BE2C (cell line): ENCODE measurements at regions not wholly inside any gene's neighbourhood (a gene's known extent, or its start where the extent isn't known, plus 50 kb on each side); places are given as distances from the start of the nearest gene placed in this dataset.

Source experiments
- DNase-seq: peaks from one replicate; pipeline ENCODE4 v3.0.0-alpha.2; 2020
- H3K27me3 ChIP-seq: fragments of 250-450 bp; sonication (Bioruptor Pico); 2 replicates; pipeline ENCODE4 v1.5.1; 2020; ENCODE audit warnings: mild to moderate bottlenecking
- H3K36me3 ChIP-seq: fragments of 250-450 bp; sonication (Bioruptor Pico); 2 replicates; pipeline ENCODE4 v1.5.1; 2020; ENCODE audit warnings: mild to moderate bottlenecking
- H3K4me1 ChIP-seq: fragments of 250-450 bp; sonication (Bioruptor Pico); 2 replicates; pipeline ENCODE4 v1.5.1; 2020
- H3K4me3 ChIP-seq: 2 replicates; pipeline ENCODE4 v1.5.1; 2011; ENCODE audit warnings: low read depth, low read length
- H3K9me3 ChIP-seq: fragments of 250-450 bp; sonication (Bioruptor Pico); 2 replicates; pipeline ENCODE4 v1.5.1; 2020
- CTCF ChIP-seq: IDR thresholded peaks from 2 replicates; pipeline ENCODE4 v1.5.1; 2012; ENCODE audit warnings: mild to moderate bottlenecking, low read depth, low read length

- peaks cover 24% of the 10 kb centered on the region for H3K4me1 ChIP-seq
- TF ChIP-seq CTCF = no peak
- H3K36me3 ChIP-seq = no peaks in the 10 kb centered on the region
- H3K27me3 ChIP-seq = no peaks in the 10 kb centered on the region
- no peak for DNase-seq
- H3K4me3 ChIP-seq = no peak overlapping the region
- H3K9me3 ChIP-seq = no peaks in the 10 kb centered on the region
Observed at GRCh38 chr4:116362583-116362982, 722.8 kb downstream of the TRAM1L1 start.

GRCh38 chr4:116361790-116362189, 723.6 kb downstream of the TRAM1L1 start:
- peak; percentile 54 for DNase-seq
- Histone ChIP-seq H3K9me3 (no peaks in the 10 kb centered on the region), H3K4me3 (no peak overlapping the region), H3K36me3 (no peaks in the 10 kb centered on the region), H3K4me1 (peaks cover 24% of the 10 kb centered on the region), H3K27me3 (no peaks in the 10 kb centered on the region)
- no peak for TF ChIP-seq CTCF

GRCh38 chr4:116358633-116359222, 726.6 kb downstream of the TRAM1L1 start:
- Histone ChIP-seq H3K27me3 (no peaks in the 10 kb centered on the region), H3K36me3 (no peaks in the 10 kb centered on the region), H3K9me3 (no peaks in the 10 kb centered on the region), H3K4me1 (peaks cover 24% of the 10 kb centered on the region), H3K4me3 (peak overlapping the region; percentile 8; the same call in 1 of the 2 replicates)
- peak; percentile 87 for TF ChIP-seq CTCF
- peak; percentile 85 for DNase-seq

- H3K4me3 ChIP-seq = no peak overlapping the region
- no peaks in the 10 kb centered on the region for H3K36me3 ChIP-seq
- peaks cover 16% of the 10 kb centered on the region for H3K4me1 ChIP-seq
- no peak for TF ChIP-seq CTCF
- no peaks in the 10 kb centered on the region for H3K9me3 ChIP-seq
- DNase-seq = peak; percentile 67
- H3K27me3 ChIP-seq = no peaks in the 10 kb centered on the region
Observed at GRCh38 chr4:116357758-116358157, 727.6 kb downstream of the TRAM1L1 start.

GRCh38 chr4:116346750-116347149, 738.6 kb downstream of the TRAM1L1 start:
- no peaks in the 10 kb centered on the region for H3K27me3 ChIP-seq
- H3K36me3 ChIP-seq = no peaks in the 10 kb centered on the region
- no peaks in the 10 kb centered on the region for H3K9me3 ChIP-seq
- no peak for TF ChIP-seq CTCF
- no peaks in the 10 kb centered on the region for H3K4me1 ChIP-seq
- no peak for DNase-seq
- no peak overlapping the region for H3K4me3 ChIP-seq

GRCh38 chr4:116343809-116344208, 741.6 kb downstream of the TRAM1L1 start:
- H3K4me3 ChIP-seq = no peak overlapping the region
- no peak for TF ChIP-seq CTCF

More at GRCh38 chr4:116343809-116344208, 741.6 kb downstream of the TRAM1L1 start:
- no peaks in the 10 kb centered on the region for H3K4me1 ChIP-seq
- no peaks in the 10 kb centered on the region for H3K9me3 ChIP-seq
- no peaks in the 10 kb centered on the region for H3K36me3 ChIP-seq
- DNase-seq = no peak
- no peaks in the 10 kb centered on the region for H3K27me3 ChIP-seq
